ENCODE measurements at regions not wholly inside any gene's neighbourhood (a gene's known extent, or its start where the extent isn't known, plus 50 kb on each side); places are given as distances from the start of the nearest gene placed in this dataset.

DNA sequence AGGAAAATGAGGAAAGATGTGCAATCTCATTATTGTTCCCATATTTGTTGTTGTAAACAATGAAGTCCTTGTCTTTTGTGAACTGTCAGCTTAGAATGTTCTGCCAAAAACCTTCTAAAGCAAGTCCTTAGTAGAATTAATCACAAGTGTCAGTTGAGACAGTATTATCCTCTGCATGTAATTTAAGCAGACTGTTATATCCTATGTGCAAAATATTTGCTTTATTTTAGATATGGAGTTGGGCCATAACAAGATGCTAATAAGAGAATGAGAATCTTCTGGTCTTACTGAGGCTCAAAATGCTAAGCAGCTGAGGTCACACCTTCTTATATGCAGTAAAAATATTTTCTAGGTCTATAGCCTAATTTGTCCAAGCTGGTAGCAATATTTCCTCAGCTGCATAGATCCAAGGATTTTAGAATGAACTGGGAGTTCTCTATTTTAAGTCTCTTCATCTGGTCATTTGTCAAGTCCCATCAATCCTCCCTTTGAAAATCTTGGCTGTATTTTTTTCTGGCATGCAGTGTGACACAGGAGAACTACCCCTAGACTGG is 222.3 kb upstream of the NAV3 start:
- TF ChIP-seq, protein P1, sequence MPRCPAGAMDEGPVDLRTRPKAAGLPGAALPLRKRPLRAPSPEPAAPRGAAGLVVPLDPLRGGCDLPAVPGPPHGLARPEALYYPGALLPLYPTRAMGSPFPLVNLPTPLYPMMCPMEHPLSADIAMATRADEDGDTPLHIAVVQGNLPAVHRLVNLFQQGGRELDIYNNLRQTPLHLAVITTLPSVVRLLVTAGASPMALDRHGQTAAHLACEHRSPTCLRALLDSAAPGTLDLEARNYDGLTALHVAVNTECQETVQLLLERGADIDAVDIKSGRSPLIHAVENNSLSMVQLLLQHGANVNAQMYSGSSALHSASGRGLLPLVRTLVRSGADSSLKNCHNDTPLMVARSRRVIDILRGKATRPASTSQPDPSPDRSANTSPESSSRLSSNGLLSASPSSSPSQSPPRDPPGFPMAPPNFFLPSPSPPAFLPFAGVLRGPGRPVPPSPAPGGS (IDR thresholded peaks at IDR 0.05; ENCODE audit: borderline replicate concordance, insufficient read depth, low read depth, low read length, poor library complexity, severe bottlenecking): no peak
- TF ChIP-seq, protein P2, sequence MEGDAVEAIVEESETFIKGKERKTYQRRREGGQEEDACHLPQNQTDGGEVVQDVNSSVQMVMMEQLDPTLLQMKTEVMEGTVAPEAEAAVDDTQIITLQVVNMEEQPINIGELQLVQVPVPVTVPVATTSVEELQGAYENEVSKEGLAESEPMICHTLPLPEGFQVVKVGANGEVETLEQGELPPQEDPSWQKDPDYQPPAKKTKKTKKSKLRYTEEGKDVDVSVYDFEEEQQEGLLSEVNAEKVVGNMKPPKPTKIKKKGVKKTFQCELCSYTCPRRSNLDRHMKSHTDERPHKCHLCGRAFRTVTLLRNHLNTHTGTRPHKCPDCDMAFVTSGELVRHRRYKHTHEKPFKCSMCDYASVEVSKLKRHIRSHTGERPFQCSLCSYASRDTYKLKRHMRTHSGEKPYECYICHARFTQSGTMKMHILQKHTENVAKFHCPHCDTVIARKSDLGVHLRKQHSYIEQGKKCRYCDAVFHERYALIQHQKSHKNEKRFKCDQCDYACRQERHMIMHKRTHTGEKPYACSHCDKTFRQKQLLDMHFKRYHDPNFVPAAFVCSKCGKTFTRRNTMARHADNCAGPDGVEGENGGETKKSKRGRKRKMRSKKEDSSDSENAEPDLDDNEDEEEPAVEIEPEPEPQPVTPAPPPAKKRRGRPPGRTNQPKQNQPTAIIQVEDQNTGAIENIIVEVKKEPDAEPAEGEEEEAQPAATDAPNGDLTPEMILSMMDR (IDR thresholded peaks at IDR 0.05 in 2 of 3, conservative IDR thresholded peaks at IDR 0.05 in 1 of 3; ENCODE audit: control insufficient read depth in 2 of 3, extremely low read depth in 1 of 3, insufficient read depth in 1 of 3, low read depth in 3 of 3, low read length in 3 of 3): no peak
- TF ChIP-seq SUPT20H (IDR thresholded peaks at IDR 0.05; ENCODE audit: borderline replicate concordance, control insufficient read depth, low read depth, low read length) (no peak), STAT1 (conservative IDR thresholded peaks at IDR 0.05) (no peak), TAF1 (IDR thresholded peaks at IDR 0.05; ENCODE audit: borderline replicate concordance, low read depth, low read length) (no peak), ETV6 (conservative IDR thresholded peaks at IDR 0.05 in 1 of 2, IDR thresholded peaks at IDR 0.05 in 1 of 2; ENCODE audit: borderline replicate concordance in 1 of 2, low read depth in 1 of 2) (no peak), SRF (IDR thresholded peaks at IDR 0.05; ENCODE audit: low read depth in 2 of 2, low read length in 2 of 2) (no peak), POLR2A (IDR thresholded peaks at IDR 0.05; ENCODE audit: low read depth, low read length) (no peak), SMC3 (IDR thresholded peaks at IDR 0.05; ENCODE audit: borderline replicate concordance, low read length) (no peak)
- TF ChIP-seq, protein P3, sequence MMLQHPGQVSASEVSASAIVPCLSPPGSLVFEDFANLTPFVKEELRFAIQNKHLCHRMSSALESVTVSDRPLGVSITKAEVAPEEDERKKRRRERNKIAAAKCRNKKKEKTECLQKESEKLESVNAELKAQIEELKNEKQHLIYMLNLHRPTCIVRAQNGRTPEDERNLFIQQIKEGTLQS (IDR thresholded peaks at IDR 0.05; ENCODE audit: borderline replicate concordance, extremely low read depth, low read depth, low read length): no peak

All from GM12878 (cell line).